Fibroblast of the aortic adventitia (primary cell): ENCODE measurements at regions not wholly inside any gene's neighbourhood (a gene's known extent, or its start where the extent isn't known, plus 50 kb on each side); places are given as distances from the start of the nearest gene placed in this dataset.

Experiments
- DNase-seq: peaks from one replicate; pipeline ENCODE4 v3.0.0-alpha.2; 2010; ENCODE audit warnings: low read depth
- H3K4me3 ChIP-seq: 2 replicates; pipeline ENCODE4 v1.5.1; 2011; ENCODE audit warnings: low read depth, mild to moderate bottlenecking, control low read depth, low read length, moderate library complexity
- TF ChIP-seq, protein P1 (sequence below): IDR thresholded peaks from 2 replicates; pipeline ENCODE4 v1.5.1; 2011; ENCODE audit warnings: mild to moderate bottlenecking, low read length, control low read depth, inconsistent platforms; ENCODE audit not compliant: insufficient read depth

- no peak overlapping the region for H3K4me3 ChIP-seq
- TF ChIP-seq, protein P1, sequence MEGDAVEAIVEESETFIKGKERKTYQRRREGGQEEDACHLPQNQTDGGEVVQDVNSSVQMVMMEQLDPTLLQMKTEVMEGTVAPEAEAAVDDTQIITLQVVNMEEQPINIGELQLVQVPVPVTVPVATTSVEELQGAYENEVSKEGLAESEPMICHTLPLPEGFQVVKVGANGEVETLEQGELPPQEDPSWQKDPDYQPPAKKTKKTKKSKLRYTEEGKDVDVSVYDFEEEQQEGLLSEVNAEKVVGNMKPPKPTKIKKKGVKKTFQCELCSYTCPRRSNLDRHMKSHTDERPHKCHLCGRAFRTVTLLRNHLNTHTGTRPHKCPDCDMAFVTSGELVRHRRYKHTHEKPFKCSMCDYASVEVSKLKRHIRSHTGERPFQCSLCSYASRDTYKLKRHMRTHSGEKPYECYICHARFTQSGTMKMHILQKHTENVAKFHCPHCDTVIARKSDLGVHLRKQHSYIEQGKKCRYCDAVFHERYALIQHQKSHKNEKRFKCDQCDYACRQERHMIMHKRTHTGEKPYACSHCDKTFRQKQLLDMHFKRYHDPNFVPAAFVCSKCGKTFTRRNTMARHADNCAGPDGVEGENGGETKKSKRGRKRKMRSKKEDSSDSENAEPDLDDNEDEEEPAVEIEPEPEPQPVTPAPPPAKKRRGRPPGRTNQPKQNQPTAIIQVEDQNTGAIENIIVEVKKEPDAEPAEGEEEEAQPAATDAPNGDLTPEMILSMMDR: no peak
- no peak for DNase-seq
Measured at GRCh38 chr1:213393860-213394259, 342.8 kb downstream of the RPS6KC1 start.

DNA sequence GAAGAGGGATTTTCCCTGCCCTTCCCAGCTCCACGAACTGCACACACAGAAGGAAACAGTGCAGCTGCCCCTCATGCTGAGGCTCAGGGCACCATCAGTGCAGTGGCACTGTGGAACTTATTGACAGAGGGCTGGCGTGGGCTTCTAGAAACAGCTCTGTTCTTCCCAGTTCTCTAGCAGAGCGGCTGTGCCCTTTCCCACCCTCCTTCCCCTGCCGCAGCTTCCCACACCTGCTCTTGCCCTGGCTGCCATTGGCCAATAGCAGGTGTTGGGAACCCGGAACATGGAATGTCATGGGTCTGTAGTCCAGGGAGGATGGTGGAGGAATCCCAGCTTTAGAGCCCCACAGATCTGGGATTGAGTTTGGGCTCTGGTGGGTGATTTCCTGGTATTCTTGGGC, 343.8 kb downstream of the RPS6KC1 start:
- TF ChIP-seq, protein P1: no peak
- H3K4me3 ChIP-seq: no peak overlapping the region
- no peak for DNase-seq

- no peak for DNase-seq
- H3K4me3 ChIP-seq: no peak overlapping the region
- TF ChIP-seq, protein P1: no peak
Measured at GRCh38 chr1:213397638-213398037, 346.6 kb downstream of the RPS6KC1 start.

DNA sequence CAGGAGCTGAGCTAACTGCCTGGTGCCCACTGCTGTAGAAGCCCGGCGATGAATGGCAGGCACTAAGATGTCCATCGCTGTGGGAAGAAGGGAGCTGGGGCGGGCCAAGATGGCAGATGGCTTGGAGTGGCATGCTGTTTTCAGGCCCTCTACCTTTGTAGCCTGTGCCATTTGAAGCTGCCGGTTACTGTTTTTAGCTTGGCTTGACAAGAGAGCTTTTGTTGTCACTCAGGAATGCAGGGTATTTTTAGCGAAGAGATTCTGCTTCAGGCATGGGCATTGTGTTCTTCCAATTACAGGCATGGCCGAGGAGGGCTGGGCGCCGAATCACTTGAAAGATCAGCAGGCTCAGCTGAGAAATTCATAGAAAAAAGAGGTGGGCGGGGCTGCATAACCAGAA, 348.7 kb downstream of the RPS6KC1 start:
- no peak for DNase-seq
- no peak overlapping the region for H3K4me3 ChIP-seq
- TF ChIP-seq, protein P1: no peak

GRCh38 chr1:213409208-213409631, 358.2 kb downstream of the RPS6KC1 start:
- H3K4me3 ChIP-seq: no peak overlapping the region
- no peak for DNase-seq
- TF ChIP-seq, protein P1: no peak

DNA sequence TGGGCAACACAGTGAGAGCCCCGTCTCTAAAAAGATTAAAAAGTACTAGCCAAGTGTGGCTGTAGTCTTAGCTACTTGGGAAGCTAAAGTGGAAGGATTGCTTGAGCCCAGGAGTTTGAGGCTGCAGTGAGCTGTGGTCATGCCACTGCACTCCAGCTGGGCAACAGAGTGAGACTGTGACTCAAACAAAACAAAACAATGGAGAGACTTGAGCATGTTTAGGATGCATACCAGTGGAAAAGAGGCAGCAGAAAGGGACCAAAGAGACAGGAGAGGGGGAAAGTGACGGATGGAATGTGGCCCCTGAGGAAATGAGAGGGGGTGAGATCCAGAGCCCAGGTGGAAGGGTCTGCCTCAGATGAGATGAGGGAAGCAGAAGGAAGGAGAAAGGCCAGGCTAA, 358.9 kb downstream of the RPS6KC1 start:
- no peak overlapping the region for H3K4me3 ChIP-seq
- DNase-seq: no peak
- TF ChIP-seq, protein P1: no peak

DNA sequence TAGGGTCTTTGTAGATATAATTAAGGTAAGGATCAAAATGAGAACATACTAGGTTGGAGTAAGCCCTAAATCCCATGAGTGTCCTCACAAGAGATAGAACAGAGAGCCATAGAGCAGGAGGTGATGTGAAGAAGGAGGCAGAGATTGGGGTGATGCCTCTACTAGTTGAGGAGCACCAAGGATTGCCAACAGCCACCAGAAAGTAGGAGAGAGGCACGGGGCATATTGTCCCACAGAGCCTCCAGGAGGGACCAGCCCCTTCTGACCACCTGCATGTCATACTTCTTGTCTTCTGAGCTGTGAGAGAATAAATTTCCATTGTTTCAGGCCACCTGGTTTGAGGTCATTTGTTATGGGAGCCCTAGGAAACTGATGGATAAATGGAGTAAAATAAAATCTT, 363.3 kb downstream of the RPS6KC1 start:
- H3K4me3 ChIP-seq: no peak overlapping the region
- no peak for DNase-seq
- TF ChIP-seq, protein P1: no peak
